GM19025 (cell line): ENCODE measurements at regions not wholly inside any gene's neighbourhood (a gene's known extent, or its start where the extent isn't known, plus 50 kb on each side); places are given as distances from the start of the nearest gene placed in this dataset.

ENCODE experiments used
- ATAC-seq: cut with Tn5 transposase; IDR thresholded peaks from one replicate; pipeline ENCODE4 v1.9.1; 2021; ENCODE audit warnings: mild to moderate bottlenecking, low read depth, moderate library complexity; ENCODE audit not compliant: unreplicated experiment

GRCh38 chr11:86124251-86125233 lies 55.7 kb upstream of the PICALM start:
- ATAC-seq, result peak; percentile 39

GRCh38 chr11:86122773-86123172 lies 53.9 kb upstream of the PICALM start:
- ATAC-seq, result no peak

GRCh38 chr11:86120807-86121206 lies 51.9 kb upstream of the PICALM start:
- ATAC-seq, result peak; percentile 26

GRCh38 chr11:86119906-86120305 lies 51.0 kb upstream of the PICALM start:
- no peak for ATAC-seq

GRCh38 chr11:86119077-86119476 lies 50.2 kb upstream of the PICALM start:
- no peak for ATAC-seq
